ENCODE measurements at regions not wholly inside any gene's neighbourhood (a gene's known extent, or its start where the extent isn't known, plus 50 kb on each side); places are given as distances from the start of the nearest gene placed in this dataset.

DNA sequence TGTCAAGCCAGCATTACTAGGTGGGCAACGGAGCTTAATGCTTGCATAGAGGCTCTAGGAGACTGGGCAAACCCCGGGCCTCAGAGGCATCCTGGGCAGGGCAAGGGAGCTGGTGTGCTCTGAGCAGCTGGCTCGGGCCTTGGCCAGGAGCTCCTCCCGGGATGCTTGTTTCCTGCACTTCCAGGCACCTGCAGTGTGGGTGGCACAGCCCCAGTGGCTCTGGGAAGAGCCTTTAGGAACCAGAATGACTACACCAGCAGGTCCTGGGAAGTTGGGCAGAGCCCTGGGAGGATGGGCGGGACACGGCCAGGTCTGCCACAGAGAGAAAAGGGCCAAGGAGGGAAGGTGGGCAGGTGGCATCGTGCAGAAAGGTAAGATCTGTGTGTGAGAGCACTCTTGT is 80.4 kb upstream of the CD93 start:
- no peak for TF ChIP-seq POLR2A (IDR thresholded peaks at IDR 0.05)
- TF ChIP-seq CTCF (IDR thresholded peaks at IDR 0.05): no peak
